Renal cortex interstitium (tissue), 11 donors: ENCODE measurements at regions not wholly inside any gene's neighbourhood (a gene's known extent, or its start where the extent isn't known, plus 50 kb on each side); places are given as distances from the start of the nearest gene placed in this dataset.

Experiments used
- DNase-seq, 11 donors: peaks; one replicate each; pipeline ENCODE4 v3.0.0-alpha.2; 2013; ENCODE audit warnings: low read depth in 9 of 11, low spot score in 4 of 11; ENCODE audit errors: extremely low read depth in 1 of 11

GRCh38 chr4:156560701-156561100, 410.9 kb downstream of the PDGFC start:
- no peak for DNase-seq

DNA sequence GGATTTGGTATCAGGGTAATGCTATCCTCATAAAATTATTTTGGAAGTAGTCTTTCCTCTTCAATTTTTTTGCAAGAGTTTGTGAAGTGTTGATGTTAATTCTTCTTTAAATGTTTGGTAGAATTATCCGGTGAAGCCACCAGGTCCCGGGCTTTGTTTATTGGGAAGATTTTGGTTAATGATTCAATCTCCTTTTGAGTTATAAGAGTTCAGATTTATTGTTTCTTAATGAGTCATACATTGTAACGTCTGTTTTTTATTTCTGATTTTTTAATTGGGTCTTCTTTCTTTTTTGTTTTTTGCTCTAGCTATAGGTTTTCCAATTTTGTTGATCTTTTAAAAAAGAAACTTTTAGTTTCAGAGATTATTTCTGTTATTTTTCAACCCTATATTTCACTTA, 412.3 kb downstream of the PDGFC start:
- DNase-seq, result no peak

DNA sequence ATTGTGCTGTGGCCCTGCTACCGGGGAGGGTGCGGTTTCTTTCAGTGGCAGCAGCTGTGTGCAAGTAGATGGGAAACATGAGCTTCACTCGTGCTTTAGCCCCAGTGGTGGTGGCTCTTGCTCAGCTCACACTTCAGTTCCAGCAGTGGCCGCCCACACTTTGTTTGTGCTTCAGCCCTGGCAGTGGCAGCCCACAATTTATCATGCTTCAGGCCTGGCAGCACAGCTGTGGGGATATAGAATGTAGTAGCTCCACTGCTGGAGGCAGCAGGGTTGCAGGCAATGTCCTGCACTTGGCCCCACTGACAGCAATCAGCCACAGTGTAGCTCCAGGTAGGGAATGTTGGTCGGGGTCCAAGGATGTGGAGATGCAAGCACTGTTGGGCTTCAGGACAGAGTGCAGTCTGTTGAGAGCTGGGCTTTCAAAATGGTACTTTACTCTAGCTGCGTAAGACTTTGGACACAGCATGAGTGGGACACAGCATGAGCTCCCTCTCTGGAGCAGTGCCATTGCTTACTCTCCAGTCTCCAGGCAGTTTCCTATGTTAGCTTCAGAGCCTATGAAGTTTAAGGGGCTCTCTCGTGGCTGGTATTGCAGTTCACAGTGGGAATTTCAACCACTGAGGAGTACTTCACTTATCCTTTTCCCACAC, 413.1 kb downstream of the PDGFC start:
- DNase-seq, result no peak

DNA sequence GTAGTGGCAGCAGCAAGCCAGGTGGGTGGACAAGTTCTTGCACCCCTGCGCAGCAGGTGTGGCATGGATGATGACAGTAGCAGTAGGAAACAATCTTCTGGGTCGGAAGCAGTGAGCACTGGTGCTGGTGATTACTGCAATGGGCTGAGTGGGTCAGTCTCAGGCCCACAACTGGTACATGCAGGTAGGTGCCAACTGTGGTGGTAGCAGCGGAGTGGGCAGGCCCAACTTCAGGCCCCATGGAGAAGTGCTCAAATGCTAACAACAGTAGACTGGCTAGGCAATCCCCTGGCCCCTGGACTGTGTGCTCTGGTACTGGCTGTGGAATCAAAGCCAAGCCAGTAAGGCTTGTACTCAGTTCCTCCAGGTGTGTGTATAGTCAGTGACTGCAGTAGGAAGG, 413.7 kb downstream of the PDGFC start:
- DNase-seq, result no peak

DNA sequence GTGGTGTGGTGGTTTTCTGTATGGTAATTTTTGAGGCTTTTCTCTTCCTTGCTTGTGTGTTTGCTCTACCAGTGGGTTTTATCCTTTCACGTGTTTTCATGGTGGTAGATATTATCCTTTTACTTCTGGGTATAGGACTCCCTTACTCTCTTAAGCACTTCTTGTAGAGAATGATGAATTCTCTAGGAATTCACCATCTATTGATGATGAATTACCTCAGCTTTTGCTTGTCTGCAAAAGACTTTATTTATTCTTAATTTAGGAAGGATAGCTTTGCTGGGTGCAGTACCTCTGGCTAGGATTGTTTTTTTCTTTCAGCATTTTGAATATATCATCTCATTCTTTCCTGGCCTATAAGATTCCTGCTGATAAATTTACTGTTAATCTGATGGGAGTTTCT, 415.3 kb downstream of the PDGFC start:
- no peak for DNase-seq

DNA sequence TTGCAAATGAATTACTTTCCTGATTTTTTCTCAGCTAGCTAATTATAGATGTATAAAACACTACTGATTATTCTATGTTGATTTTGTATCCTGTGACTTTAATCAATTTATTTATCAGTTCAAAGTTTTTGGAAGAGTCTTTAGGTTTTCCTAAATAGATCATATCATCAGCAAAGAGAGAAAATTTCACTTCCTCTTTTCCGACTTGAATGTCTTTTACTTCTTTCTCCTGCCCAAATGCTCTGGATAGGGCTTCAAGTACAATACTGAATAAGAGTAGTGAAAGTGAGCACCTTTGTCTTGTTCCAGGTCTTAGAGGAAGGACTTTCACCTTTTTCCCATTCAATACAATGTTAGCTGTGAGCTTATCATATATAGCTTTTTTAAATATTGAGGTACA, 417.9 kb downstream of the PDGFC start:
- DNase-seq, result no peak

GRCh38 chr4:156547891-156548290, 423.7 kb downstream of the PDGFC start:
- DNase-seq, result no peak

DNA sequence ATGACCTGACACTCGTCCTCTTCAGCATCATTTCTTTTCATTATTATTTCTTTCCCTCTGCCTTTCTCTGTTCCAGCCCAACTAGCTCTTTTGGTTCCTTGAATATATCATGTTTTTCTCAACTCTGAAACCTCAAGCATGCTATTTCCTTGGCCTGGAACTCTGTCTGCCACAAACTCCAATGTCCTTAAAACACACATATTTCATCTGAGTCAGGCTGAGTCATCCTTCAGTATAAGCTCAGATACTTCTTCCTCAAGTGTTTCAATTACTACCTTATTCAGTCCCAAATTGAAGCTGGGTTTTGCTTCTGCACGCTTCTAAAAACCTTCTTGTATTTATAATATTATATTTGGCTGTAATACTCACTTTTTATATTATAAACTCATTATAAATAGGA, 424.2 kb downstream of the PDGFC start:
- no peak for DNase-seq

- DNase-seq, result no peak
These were observed 426.4 kb downstream of the PDGFC start for GRCh38 chr4:156545003-156545785.

- no peak for DNase-seq
These were observed 432.2 kb downstream of the PDGFC start for GRCh38 chr4:156539376-156539775.

DNA sequence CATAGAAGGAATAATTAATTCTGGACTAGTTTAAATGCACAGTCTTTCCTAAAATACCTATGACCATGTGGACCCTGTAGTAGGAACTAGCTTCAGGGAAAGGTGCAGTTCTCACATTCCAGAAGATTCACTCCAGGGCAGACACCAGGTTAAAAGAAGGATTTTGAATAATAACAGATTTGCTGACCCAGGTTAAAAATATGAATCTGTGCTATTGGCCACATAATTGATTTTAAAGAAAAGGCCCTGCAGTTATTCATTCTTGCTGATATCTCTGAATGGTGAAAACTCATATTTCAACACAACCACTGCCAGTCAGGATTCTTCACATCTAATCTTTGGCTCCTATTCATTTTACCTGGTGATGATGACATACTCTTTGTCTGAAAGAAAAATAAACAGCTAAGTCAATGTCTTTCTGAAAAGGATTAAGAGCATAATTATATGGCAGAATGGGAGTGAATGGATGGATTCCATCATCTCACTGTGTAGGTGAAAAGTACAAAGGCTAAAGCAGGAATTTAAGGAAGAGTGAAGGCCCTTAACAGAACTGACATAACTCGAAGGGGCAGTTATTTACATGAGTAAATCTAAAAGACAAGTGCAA, 432.8 kb downstream of the PDGFC start:
- DNase-seq, result no peak

DNA sequence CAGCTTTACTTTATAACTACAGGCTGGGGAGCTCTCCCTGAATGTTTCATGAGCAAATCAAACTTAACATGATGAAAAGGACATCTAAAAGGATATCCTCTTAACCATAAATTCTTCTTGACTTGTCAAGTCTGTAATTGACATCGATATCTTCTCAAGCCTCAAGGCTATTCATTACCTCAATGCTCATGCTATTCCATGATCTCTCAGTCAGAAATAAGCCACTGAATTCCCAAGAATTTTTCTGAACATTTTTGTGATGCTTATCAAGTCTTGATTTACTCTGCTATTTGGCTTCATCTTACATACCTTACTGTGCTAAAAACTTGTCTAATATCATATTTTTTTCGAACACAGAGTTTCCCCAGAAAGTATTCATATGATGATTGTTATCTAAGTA, 433.4 kb downstream of the PDGFC start:
- DNase-seq, result no peak

DNA sequence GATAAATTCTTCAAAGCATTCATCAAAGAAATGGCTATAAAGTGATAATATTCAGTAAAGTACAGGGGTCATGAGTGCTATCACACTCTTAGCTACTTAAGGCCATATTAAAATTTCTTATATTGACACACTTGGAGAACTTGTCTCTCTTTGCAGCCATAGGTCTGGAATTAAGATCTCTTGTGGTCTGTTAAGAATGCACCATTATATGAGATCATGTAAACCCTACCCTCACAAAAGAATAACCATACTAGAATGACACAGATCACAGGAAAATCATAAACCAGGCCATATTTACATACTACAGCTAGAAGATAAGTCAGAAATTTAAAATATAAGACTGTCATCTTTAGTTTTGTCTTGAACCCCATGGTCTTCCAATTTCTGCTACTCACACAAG, 434.3 kb downstream of the PDGFC start:
- DNase-seq, result no peak

DNA sequence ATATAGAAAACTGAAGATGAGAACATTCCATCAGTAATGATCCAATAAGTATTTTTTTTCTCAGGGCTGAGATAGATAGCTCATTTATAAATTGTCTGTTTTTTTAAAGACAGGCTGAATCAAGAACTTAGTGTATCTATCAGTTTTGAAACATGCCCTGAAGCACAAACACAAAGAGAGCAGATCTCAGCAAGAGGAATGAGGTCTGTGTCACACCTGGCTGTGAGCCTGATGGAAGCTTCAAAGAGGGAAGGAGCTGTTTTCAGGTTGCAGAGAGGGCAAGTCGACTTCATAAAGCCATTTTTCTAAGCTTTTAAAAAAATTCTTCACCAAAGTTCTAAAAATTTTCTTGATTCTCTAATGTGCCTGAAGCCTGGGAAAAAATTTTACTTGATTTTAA, 434.9 kb downstream of the PDGFC start:
- no peak for DNase-seq

- DNase-seq, result no peak
These were observed 437.4 kb downstream of the PDGFC start for GRCh38 chr4:156534205-156534604.

- no peak for DNase-seq
These were observed 443.4 kb downstream of the PDGFC start for GRCh38 chr4:156528216-156528615.

DNA sequence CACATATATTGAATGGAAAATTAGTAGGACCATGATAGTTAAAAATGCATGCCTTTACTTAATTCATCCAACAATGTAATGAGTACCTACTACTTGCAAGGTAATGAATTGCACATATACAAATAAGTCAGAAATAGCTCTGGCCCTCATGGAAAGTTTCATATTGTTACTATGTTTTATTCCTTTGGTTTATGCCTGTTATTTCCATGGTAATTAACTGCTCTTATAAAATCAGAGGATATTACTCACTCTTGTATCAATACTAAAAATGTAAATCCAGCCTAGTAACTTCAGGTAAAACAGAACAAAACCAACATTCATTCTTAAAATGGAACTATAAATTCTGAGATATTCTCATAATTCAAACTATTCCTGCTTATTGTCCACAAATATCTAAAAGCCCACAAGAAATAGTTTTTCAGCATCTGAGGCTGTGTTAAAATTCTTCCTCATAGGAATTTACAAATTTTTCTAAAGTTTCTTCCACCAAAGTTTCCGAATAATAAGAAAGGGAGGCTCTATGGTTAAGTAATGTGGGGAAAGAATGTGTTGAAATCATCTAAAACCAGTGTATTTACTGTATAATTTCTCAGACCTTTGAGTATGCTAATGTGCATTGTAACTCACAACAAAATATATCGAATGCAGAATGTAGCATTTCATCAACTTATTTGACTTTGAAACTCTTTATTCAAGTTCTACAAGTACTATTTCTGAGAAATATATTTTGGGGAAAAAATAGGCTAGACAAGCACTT, 444.2 kb downstream of the PDGFC start:
- DNase-seq, result no peak

GRCh38 chr4:156523991-156524390, 447.6 kb downstream of the PDGFC start:
- no peak for DNase-seq

GRCh38 chr4:156523492-156523891, 448.1 kb downstream of the PDGFC start:
- DNase-seq, result no peak

GRCh38 chr4:156521631-156522030, 450.0 kb downstream of the PDGFC start:
- DNase-seq, result no peak
